B cell (primary cell): ENCODE measurements at regions not wholly inside any gene's neighbourhood (a gene's known extent, or its start where the extent isn't known, plus 50 kb on each side); places are given as distances from the start of the nearest gene placed in this dataset.

Experiments used
- ATAC-seq: fragments of 200-7000 bp; cut with Tn5 transposase; one replicate; pipeline ENCODE4 v1.10.0; 2021; ENCODE audit warnings: low read depth, mild to moderate bottlenecking, moderate number of reproducible peaks, moderate library complexity
- CTCF ChIA-PET: fragments of 350-600 bp; sonication (Branson Sonifier 250); formaldehyde crosslinking; loops from one replicate; lab custom pipeline; 2021; ENCODE audit warnings: antibody characterized with exemption, inconsistent platforms; lab: Charles Lee
- POLR2A ChIA-PET: fragments of 350-600 bp; sonication (Branson Sonifier 250); formaldehyde crosslinking; loops from one replicate; lab custom pipeline; 2021; ENCODE audit warnings: antibody characterized with exemption; lab: Charles Lee
- DNase-seq: peaks from one replicate; pipeline ENCODE4 v3.0.0; 2013
- H2AFZ ChIP-seq: 2 replicates; pipeline ENCODE4 v1.6.1; 2012; ENCODE audit warnings: mild to moderate bottlenecking, low read depth, low read length; ENCODE audit not compliant: insufficient read depth, poor library complexity, severe bottlenecking
- H3K27ac ChIP-seq, 2 donors: 1 replicate in 1 of 2; 2 replicates in 1 of 2; pipeline ENCODE4 v1.5.1; 2012 to 2013; ENCODE audit warnings: low read length in 2 of 2, mild to moderate bottlenecking in 2 of 2, moderate library complexity in 1 of 2
- H3K27me3 ChIP-seq, 4 experiments: fragments of 200-600 bp in 1 of 4; sonication (generic) in 1 of 4; replicated peaks in 1 of 4; 1 replicate in 2 of 4; 2 replicates in 2 of 4; pipeline versions ENCODE4 v1.6.1 to v1.7.0; 2013 to 2016; ENCODE audit warnings: low read length in 3 of 4, mild to moderate bottlenecking in 2 of 4, mixed read lengths in 1 of 4, moderate library complexity in 1 of 4; ENCODE audit not compliant: insufficient read depth in 4 of 4, control insufficient read depth in 3 of 4; ENCODE audit errors: control extremely low read depth in 1 of 4
- H3K36me3 ChIP-seq, 2 experiments: replicated peaks in 1 of 2; 1 replicate in 1 of 2; 2 replicates in 1 of 2; pipeline versions ENCODE4 v1.6.1 to v1.7.1; 2013; ENCODE audit warnings: low read length in 1 of 2; ENCODE audit not compliant: insufficient read depth in 2 of 2, control insufficient read depth in 1 of 2; ENCODE audit errors: control extremely low read depth in 1 of 2, extremely low read depth in 1 of 2
- H3K4me1 ChIP-seq, 2 donors: fragments of 200-600 bp in 1 of 2; sonication (generic) in 1 of 2; 1 replicate in 1 of 2; 2 replicates in 1 of 2; pipeline versions ENCODE4 v1.5.1 to v1.6.1; 2013 to 2017; ENCODE audit warnings: low read length in 2 of 2; ENCODE audit not compliant: control insufficient read depth in 2 of 2, insufficient read depth in 2 of 2
- H3K4me2 ChIP-seq: replicated peaks from 2 replicates; pipeline ENCODE3; 2012; ENCODE audit warnings: mild to moderate bottlenecking, low read depth, low read length; ENCODE audit not compliant: poor library complexity, severe bottlenecking
- H3K4me3 ChIP-seq, 5 experiments: fragments of 200-600 bp in 1 of 5; sonication (generic) in 1 of 5; 1 replicate in 3 of 5; 2 replicates in 2 of 5; pipeline versions ENCODE4 v1.5.1 to v1.7.0; 2011 to 2016; ENCODE audit warnings: low read length in 4 of 5, mild to moderate bottlenecking in 4 of 5, low read depth in 2 of 5, control low read depth in 1 of 5, moderate library complexity in 1 of 5; ENCODE audit not compliant: insufficient read depth in 1 of 5; ENCODE audit errors: control extremely low read depth in 1 of 5, extremely low read depth in 1 of 5
- H3K79me2 ChIP-seq: fragments of 200-600 bp; sonication (generic); one replicate; pipeline ENCODE4 v1.6.0; 2016; ENCODE audit warnings: low read length; ENCODE audit not compliant: control insufficient read depth, insufficient read depth
- H3K9ac ChIP-seq: fragments of 200-600 bp; sonication (generic); 2 replicates; pipeline ENCODE4 v1.6.1; 2017; ENCODE audit warnings: mild to moderate bottlenecking, low read length, moderate library complexity
- H3K9me3 ChIP-seq, 3 donors: one replicate each; pipeline versions ENCODE4 v1.6.1 to v1.7.1; 2013; ENCODE audit warnings: low read length in 2 of 3; ENCODE audit not compliant: control insufficient read depth in 2 of 3, insufficient read depth in 1 of 3; ENCODE audit errors: control extremely low read depth in 1 of 3
- H4K20me1 ChIP-seq: 2 replicates; pipeline ENCODE4 v1.6.0; 2012; ENCODE audit warnings: mild to moderate bottlenecking, low read length; ENCODE audit not compliant: insufficient read depth, control insufficient read depth, poor library complexity, severe bottlenecking
- H3K27ac Mint-ChIP-seq: one replicate; pipeline ENCODE4 v1.8.0; 2021; ENCODE audit warnings: mixed read lengths
- H3K27me3 Mint-ChIP-seq: one replicate; pipeline ENCODE4 v1.8.0; 2021; ENCODE audit warnings: mixed read lengths
- H3K4me1 Mint-ChIP-seq: one replicate; pipeline ENCODE4 v1.8.0; 2021; ENCODE audit warnings: mixed read lengths
- H3K4me3 Mint-ChIP-seq: one replicate; pipeline ENCODE4 v1.8.0; 2021; ENCODE audit warnings: mixed read lengths
- H3K9me3 Mint-ChIP-seq: one replicate; pipeline ENCODE4 v1.8.0; 2022; ENCODE audit warnings: mixed read lengths; ENCODE audit not compliant: insufficient read depth
- EZH2 ChIP-seq: IDR thresholded peaks from 2 replicates; pipeline ENCODE4 v1.6.1; 2012; ENCODE audit warnings: borderline replicate concordance, low read depth, mild to moderate bottlenecking, moderate library complexity, low read length; ENCODE audit not compliant: insufficient read depth, poor library complexity, severe bottlenecking
- WGBS: methylation state at CpG from one replicate; pipeline ENCODE4 v1.1.5; 2013; ENCODE audit warnings: missing lambda C conversion rate; ENCODE audit not compliant: insufficient coverage; 5-methylcytosine and 5-hydroxymethylcytosine counted together
- intact Hi-C: fragments of 100-400 bp; cut with micrococcal nuclease; formaldehyde crosslinking; loops from one replicate; pipeline ENCODE4 v1.10.0; 2022
- TF ChIP-seq, protein P1 (sequence below): fragments of 200-600 bp; IDR thresholded peaks from one replicate; pipeline ENCODE4 v1.8.0; 2022; ENCODE audit warnings: antibody characterized with exemption, mild to moderate bottlenecking

DNA sequence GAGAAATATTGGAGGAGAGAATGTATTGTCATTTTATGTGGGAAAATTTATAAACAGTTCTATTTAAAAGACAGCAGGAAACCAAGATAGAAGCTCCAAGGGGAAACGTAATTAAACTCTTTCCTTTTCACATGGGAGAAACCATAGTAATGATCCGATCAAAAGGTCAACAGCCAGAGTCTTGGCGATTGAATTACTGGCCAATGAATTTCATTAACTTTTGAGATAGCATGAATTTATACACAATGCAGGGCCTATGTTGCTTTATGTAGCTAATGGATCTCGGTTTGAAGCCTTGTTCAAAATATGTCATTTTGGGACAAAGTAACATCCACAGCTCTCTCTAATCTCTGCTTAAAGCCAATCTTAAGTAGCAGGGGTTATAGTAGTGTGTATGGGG, 897.5 kb upstream of the NDST4 start:
- 83% methylated on average over 1 of the region's 4 CpGs for WGBS
- Histone ChIP-seq H3K27me3 (no peaks in the 10 kb centered on the region), H3K9me3 (peaks cover 3 to 14% (median 13%) of the 10 kb centered on the region in 3 donors), H3K27ac (no peak overlapping the region), H4K20me1 (no peaks in the 10 kb centered on the region), H3K9ac (no peak overlapping the region), H3K4me2 (no peak overlapping the region), H3K79me2 (no peaks in the 10 kb centered on the region), H3K4me1 (no peaks in the 10 kb centered on the region), H3K36me3 (no peaks in the 10 kb centered on the region), H2AFZ (no peak overlapping the region), H3K4me3 (no peak overlapping the region)
- Mint-ChIP-seq H3K4me1 (no peaks in the 10 kb centered on the region), H3K27ac (no peak overlapping the region), H3K4me3 (no peak overlapping the region), H3K27me3 (no peaks in the 10 kb centered on the region), H3K9me3 (peaks cover 8% of the 10 kb centered on the region)
- TF ChIP-seq, protein P1, sequence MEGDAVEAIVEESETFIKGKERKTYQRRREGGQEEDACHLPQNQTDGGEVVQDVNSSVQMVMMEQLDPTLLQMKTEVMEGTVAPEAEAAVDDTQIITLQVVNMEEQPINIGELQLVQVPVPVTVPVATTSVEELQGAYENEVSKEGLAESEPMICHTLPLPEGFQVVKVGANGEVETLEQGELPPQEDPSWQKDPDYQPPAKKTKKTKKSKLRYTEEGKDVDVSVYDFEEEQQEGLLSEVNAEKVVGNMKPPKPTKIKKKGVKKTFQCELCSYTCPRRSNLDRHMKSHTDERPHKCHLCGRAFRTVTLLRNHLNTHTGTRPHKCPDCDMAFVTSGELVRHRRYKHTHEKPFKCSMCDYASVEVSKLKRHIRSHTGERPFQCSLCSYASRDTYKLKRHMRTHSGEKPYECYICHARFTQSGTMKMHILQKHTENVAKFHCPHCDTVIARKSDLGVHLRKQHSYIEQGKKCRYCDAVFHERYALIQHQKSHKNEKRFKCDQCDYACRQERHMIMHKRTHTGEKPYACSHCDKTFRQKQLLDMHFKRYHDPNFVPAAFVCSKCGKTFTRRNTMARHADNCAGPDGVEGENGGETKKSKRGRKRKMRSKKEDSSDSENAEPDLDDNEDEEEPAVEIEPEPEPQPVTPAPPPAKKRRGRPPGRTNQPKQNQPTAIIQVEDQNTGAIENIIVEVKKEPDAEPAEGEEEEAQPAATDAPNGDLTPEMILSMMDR: no peak
- TF ChIP-seq EZH2: no peak
- CTCF ChIA-PET: no interaction called here
- intact Hi-C loops: no loop called here
- POLR2A ChIA-PET: no interaction called here
- ATAC-seq: no peak
- no peak for DNase-seq

DNA sequence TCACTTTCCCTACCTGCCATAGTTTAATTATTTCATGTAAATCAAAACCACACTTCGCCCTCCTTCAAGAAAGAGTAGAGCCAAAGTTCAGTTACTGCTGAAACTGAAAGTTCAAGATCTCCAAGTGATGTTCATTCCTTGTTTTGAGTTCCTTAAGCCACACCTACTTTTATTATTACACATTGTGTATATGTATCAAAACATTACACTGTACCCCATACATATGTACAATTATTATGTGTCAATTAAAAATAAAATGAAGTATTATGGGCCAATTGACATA, 892.3 kb upstream of the NDST4 start:
- no peaks in the 10 kb centered on the region for H3K27me3 Mint-ChIP-seq
- no peaks in the 10 kb centered on the region for H3K4me1 ChIP-seq
- H3K79me2 ChIP-seq: no peaks in the 10 kb centered on the region
- H4K20me1 ChIP-seq: no peaks in the 10 kb centered on the region
- H3K9me3 Mint-ChIP-seq: no peaks in the 10 kb centered on the region
- no peak overlapping the region for H3K27ac Mint-ChIP-seq
- intact Hi-C loops: no loop called here
- DNase-seq (no peak), ATAC-seq (no peak)
- no peak overlapping the region for H3K4me3 ChIP-seq
- no peaks in the 10 kb centered on the region for H3K4me1 Mint-ChIP-seq
- H3K4me2 ChIP-seq: no peak overlapping the region
- no peaks in the 10 kb centered on the region for H3K9me3 ChIP-seq
- CTCF ChIA-PET: no interaction called here
- H3K36me3 ChIP-seq: no peaks in the 10 kb centered on the region
- POLR2A ChIA-PET: no interaction called here
- H2AFZ ChIP-seq: no peak overlapping the region
- TF ChIP-seq, protein P1: no peak
- no peak for TF ChIP-seq EZH2
- no peaks in the 10 kb centered on the region for H3K27me3 ChIP-seq
- 80% methylated on average over 1 of the region's 1 CpG for WGBS
- H3K4me3 Mint-ChIP-seq: no peak overlapping the region
- no peak overlapping the region for H3K27ac ChIP-seq
- H3K9ac ChIP-seq: no peak overlapping the region
